MG63 (cell line): ENCODE measurements at regions not wholly inside any gene's neighbourhood (a gene's known extent, or its start where the extent isn't known, plus 50 kb on each side); places are given as distances from the start of the nearest gene placed in this dataset.
"Not testable (repeated sequence)": the region's sequence is repeated elsewhere in the genome, so short reads cannot be mapped to it uniquely, and the experiment has no call there.

ENCODE experiments used
- DNase-seq: peaks from one replicate; pipeline ENCODE4 v3.0.0-alpha.2; 2020
- H3K27me3 ChIP-seq: fragments of 250-450 bp; sonication (Bioruptor Pico); 2 replicates; pipeline ENCODE4 v1.5.1; 2020; ENCODE audit warnings: mild to moderate bottlenecking, moderate library complexity
- H3K36me3 ChIP-seq: fragments of 250-450 bp; sonication (Bioruptor Pico); 2 replicates; pipeline ENCODE4 v1.5.1; 2020; ENCODE audit warnings: mild to moderate bottlenecking, moderate library complexity
- H3K4me3 ChIP-seq: fragments of 250-450 bp; sonication (Bioruptor Pico); 2 replicates; pipeline ENCODE4 v1.5.1; 2020; ENCODE audit warnings: mild to moderate bottlenecking, moderate library complexity
- H3K9me3 ChIP-seq: fragments of 250-450 bp; sonication (Bioruptor Pico); 2 replicates; pipeline ENCODE4 v1.5.1; 2020; ENCODE audit warnings: mild to moderate bottlenecking, moderate library complexity

GRCh38 chr21:27806281-27806680 is 839.4 kb upstream of the ADAMTS5 start:
- no peak for DNase-seq
- H3K4me3 ChIP-seq: no peak overlapping the region
- H3K27me3 ChIP-seq: no peaks in the 10 kb centered on the region
- peaks cover 2% of the 10 kb centered on the region; the same call in 1 of the 2 replicates for H3K9me3 ChIP-seq
- no peaks in the 10 kb centered on the region for H3K36me3 ChIP-seq

GRCh38 chr21:27805696-27806095 is 838.8 kb upstream of the ADAMTS5 start:
- Histone ChIP-seq H3K9me3 (peaks cover 2% of the 10 kb centered on the region; the same call in 1 of the 2 replicates), H3K27me3 (no peaks in the 10 kb centered on the region), H3K36me3 (no peaks in the 10 kb centered on the region), H3K4me3 (no peak overlapping the region)
- DNase-seq: peak; percentile 48

- Histone ChIP-seq H3K4me3 (no peak overlapping the region), H3K9me3 (no peaks in the 10 kb centered on the region; the same call in 1 of the 2 replicates), H3K27me3 (no peaks in the 10 kb centered on the region), H3K36me3 (no peaks in the 10 kb centered on the region)
- peak; percentile 44 for DNase-seq
Observed at GRCh38 chr21:27804515-27804914, 837.6 kb upstream of the ADAMTS5 start.

- no peak for DNase-seq
- Histone ChIP-seq H3K9me3 (no peaks in the 10 kb centered on the region), H3K27me3 (no peaks in the 10 kb centered on the region), H3K4me3 (no peak overlapping the region), H3K36me3 (no peaks in the 10 kb centered on the region)
Observed at GRCh38 chr21:27803571-27803970, 836.7 kb upstream of the ADAMTS5 start.

- Histone ChIP-seq H3K27me3 (no peaks in the 10 kb centered on the region), H3K4me3 (no peak overlapping the region), H3K9me3 (no peaks in the 10 kb centered on the region), H3K36me3 (no peaks in the 10 kb centered on the region)
- peak; percentile 5 for DNase-seq
Observed at GRCh38 chr21:27802816-27803475, 836.1 kb upstream of the ADAMTS5 start.

GRCh38 chr21:27799861-27800260 is 833.0 kb upstream of the ADAMTS5 start:
- Histone ChIP-seq H3K4me3 (no peak overlapping the region), H3K27me3 (no peaks in the 10 kb centered on the region), H3K36me3 (no peaks in the 10 kb centered on the region), H3K9me3 (no peaks in the 10 kb centered on the region)
- no peak for DNase-seq

GRCh38 chr21:27796106-27796505 is 829.2 kb upstream of the ADAMTS5 start:
- no peak overlapping the region for H3K4me3 ChIP-seq
- no peaks in the 10 kb centered on the region for H3K36me3 ChIP-seq
- H3K9me3 ChIP-seq: no peaks in the 10 kb centered on the region
- DNase-seq: no peak
- H3K27me3 ChIP-seq: no peaks in the 10 kb centered on the region

GRCh38 chr21:27795418-27795817 is 828.5 kb upstream of the ADAMTS5 start:
- H3K9me3 ChIP-seq: no peaks in the 10 kb centered on the region
- DNase-seq: no peak
- H3K36me3 ChIP-seq: no peaks in the 10 kb centered on the region
- H3K4me3 ChIP-seq: no peak overlapping the region
- no peaks in the 10 kb centered on the region for H3K27me3 ChIP-seq

GRCh38 chr21:27793901-27794300 is 827.0 kb upstream of the ADAMTS5 start:
- DNase-seq: no peak
- H3K36me3 ChIP-seq: no peaks in the 10 kb centered on the region
- peaks cover 2% of the 10 kb centered on the region; the same call in 1 of the 2 replicates for H3K9me3 ChIP-seq
- no peak overlapping the region for H3K4me3 ChIP-seq
- no peaks in the 10 kb centered on the region for H3K27me3 ChIP-seq

- Histone ChIP-seq H3K9me3 (peaks cover 12% of the 10 kb centered on the region), H3K4me3 (no peak overlapping the region), H3K27me3 (no peaks in the 10 kb centered on the region), H3K36me3 (no peaks in the 10 kb centered on the region)
- no peak for DNase-seq
Observed at GRCh38 chr21:27787046-27787445, 820.2 kb upstream of the ADAMTS5 start.

- H3K9me3 ChIP-seq: peaks cover 3% of the 10 kb centered on the region; the same call in 1 of the 2 replicates
- H3K36me3 ChIP-seq: no peaks in the 10 kb centered on the region
- H3K4me3 ChIP-seq: no peak overlapping the region
- DNase-seq: no peak
- H3K27me3 ChIP-seq: no peaks in the 10 kb centered on the region
Observed at GRCh38 chr21:27779606-27780005, 812.7 kb upstream of the ADAMTS5 start.

- no peaks in the 10 kb centered on the region for H3K27me3 ChIP-seq
- no peak for DNase-seq
Observed at GRCh38 chr21:27776925-27777553, 810.2 kb upstream of the ADAMTS5 start.

GRCh38 chr21:27772816-27773215 is 805.9 kb upstream of the ADAMTS5 start:
- no peak overlapping the region for H3K4me3 ChIP-seq
- H3K9me3 ChIP-seq: no peaks in the 10 kb centered on the region

More at GRCh38 chr21:27776925-27777553, 810.2 kb upstream of the ADAMTS5 start:
- no peak overlapping the region for H3K4me3 ChIP-seq
- H3K9me3 ChIP-seq: peaks cover 3% of the 10 kb centered on the region; the same call in 1 of the 2 replicates
- H3K36me3 ChIP-seq: no peaks in the 10 kb centered on the region

GRCh38 chr21:27771938-27772483 is 805.1 kb upstream of the ADAMTS5 start:
- no peak overlapping the region for H3K4me3 ChIP-seq
- H3K27me3 ChIP-seq: no peaks in the 10 kb centered on the region
- no peak for DNase-seq
- no peaks in the 10 kb centered on the region for H3K9me3 ChIP-seq
- H3K36me3 ChIP-seq: no peaks in the 10 kb centered on the region

More at GRCh38 chr21:27772816-27773215, 805.9 kb upstream of the ADAMTS5 start:
- peak; percentile 10 for DNase-seq
- Histone ChIP-seq H3K27me3 (no peaks in the 10 kb centered on the region), H3K36me3 (no peaks in the 10 kb centered on the region)

- no peaks in the 10 kb centered on the region for H3K27me3 ChIP-seq
- H3K9me3 ChIP-seq: peaks cover 2% of the 10 kb centered on the region; the same call in 1 of the 2 replicates
- DNase-seq: no peak
- no peaks in the 10 kb centered on the region for H3K36me3 ChIP-seq
- no peak overlapping the region for H3K4me3 ChIP-seq
Observed at GRCh38 chr21:27769763-27770162, 802.9 kb upstream of the ADAMTS5 start.

- not testable (repeated sequence) for DNase-seq
Observed at GRCh38 chr21:27768046-27768637, 801.3 kb upstream of the ADAMTS5 start.

GRCh38 chr21:27764056-27764455 is 797.2 kb upstream of the ADAMTS5 start:
- H3K27me3 ChIP-seq: no peaks in the 10 kb centered on the region
- no peaks in the 10 kb centered on the region for H3K36me3 ChIP-seq
- H3K9me3 ChIP-seq: peaks cover 2% of the 10 kb centered on the region
- no peak for DNase-seq
- H3K4me3 ChIP-seq: no peak overlapping the region

More at GRCh38 chr21:27768046-27768637, 801.3 kb upstream of the ADAMTS5 start:
- not testable (repeated sequence) for H3K4me3 ChIP-seq, H3K27me3 ChIP-seq, H3K36me3 ChIP-seq, H3K9me3 ChIP-seq
